ENCODE measurements at regions not wholly inside any gene's neighbourhood (a gene's known extent, or its start where the extent isn't known, plus 50 kb on each side); places are given as distances from the start of the nearest gene placed in this dataset.

DNA sequence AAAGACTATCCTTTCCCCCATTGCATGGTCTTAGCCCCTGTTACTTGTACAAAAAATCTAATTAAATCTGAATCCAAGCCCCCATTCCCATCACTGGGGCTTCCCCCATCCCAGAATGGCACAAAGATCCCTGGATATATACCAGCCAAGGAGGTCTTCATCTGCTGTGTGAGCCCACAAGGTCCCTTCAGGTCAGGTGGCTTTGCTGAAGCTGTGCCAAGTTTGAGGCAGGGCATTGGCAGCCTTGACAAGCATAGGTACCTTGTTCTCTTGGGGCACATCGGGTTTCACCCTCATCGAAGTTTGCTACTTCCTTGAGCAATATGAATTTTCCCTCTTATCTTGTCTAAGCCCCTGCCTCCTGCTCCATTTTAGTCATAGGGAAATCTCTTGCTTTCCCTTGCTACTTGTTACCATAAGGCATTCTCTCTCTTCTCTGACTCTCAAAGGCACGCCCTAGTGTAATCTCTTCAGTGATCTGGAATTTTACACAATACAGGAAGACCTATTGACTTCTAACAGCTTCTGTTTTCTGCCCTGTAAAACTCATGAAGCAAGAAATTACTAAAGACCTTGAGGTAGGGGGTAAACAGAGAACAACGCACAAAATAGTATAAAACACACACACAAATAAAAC, 71.4 kb upstream of the COG2 start:
- TF ChIP-seq, protein P1, sequence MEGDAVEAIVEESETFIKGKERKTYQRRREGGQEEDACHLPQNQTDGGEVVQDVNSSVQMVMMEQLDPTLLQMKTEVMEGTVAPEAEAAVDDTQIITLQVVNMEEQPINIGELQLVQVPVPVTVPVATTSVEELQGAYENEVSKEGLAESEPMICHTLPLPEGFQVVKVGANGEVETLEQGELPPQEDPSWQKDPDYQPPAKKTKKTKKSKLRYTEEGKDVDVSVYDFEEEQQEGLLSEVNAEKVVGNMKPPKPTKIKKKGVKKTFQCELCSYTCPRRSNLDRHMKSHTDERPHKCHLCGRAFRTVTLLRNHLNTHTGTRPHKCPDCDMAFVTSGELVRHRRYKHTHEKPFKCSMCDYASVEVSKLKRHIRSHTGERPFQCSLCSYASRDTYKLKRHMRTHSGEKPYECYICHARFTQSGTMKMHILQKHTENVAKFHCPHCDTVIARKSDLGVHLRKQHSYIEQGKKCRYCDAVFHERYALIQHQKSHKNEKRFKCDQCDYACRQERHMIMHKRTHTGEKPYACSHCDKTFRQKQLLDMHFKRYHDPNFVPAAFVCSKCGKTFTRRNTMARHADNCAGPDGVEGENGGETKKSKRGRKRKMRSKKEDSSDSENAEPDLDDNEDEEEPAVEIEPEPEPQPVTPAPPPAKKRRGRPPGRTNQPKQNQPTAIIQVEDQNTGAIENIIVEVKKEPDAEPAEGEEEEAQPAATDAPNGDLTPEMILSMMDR (IDR thresholded peaks at IDR 0.05; ENCODE audit: borderline replicate concordance, extremely low read depth, low read length, poor library complexity, severe bottlenecking), result no peak
- TF ChIP-seq EZH2 (IDR thresholded peaks at IDR 0.05; ENCODE audit: borderline replicate concordance, low read depth, low read length, severe bottlenecking), result no peak
